ENCODE measurements at regions not wholly inside any gene's neighbourhood (a gene's known extent, or its start where the extent isn't known, plus 50 kb on each side); places are given as distances from the start of the nearest gene placed in this dataset.

DNA sequence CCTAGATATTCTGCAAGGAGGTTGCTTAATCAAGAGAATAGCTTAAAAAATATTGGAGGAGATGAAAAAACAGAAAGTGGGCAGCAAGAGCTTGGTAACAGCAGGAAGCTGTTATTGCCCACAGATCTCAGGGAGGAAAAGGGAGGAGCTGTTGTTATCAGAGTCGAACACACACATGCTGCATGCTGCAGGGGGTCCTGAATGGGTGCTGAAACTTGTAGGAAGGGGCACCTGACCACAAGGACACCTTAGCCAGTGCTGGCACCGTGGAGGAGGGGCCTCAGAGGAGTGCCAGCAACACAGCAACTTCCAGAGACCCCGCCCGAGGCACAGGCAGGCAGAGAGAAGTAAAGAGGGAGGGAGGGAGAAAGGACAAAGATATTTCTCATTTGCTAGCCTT is 332.9 kb downstream of the SOCS6 start:
- TF ChIP-seq, protein P1, sequence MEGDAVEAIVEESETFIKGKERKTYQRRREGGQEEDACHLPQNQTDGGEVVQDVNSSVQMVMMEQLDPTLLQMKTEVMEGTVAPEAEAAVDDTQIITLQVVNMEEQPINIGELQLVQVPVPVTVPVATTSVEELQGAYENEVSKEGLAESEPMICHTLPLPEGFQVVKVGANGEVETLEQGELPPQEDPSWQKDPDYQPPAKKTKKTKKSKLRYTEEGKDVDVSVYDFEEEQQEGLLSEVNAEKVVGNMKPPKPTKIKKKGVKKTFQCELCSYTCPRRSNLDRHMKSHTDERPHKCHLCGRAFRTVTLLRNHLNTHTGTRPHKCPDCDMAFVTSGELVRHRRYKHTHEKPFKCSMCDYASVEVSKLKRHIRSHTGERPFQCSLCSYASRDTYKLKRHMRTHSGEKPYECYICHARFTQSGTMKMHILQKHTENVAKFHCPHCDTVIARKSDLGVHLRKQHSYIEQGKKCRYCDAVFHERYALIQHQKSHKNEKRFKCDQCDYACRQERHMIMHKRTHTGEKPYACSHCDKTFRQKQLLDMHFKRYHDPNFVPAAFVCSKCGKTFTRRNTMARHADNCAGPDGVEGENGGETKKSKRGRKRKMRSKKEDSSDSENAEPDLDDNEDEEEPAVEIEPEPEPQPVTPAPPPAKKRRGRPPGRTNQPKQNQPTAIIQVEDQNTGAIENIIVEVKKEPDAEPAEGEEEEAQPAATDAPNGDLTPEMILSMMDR (IDR thresholded peaks at IDR 0.05), result no peak
- no peak for TF ChIP-seq POLR2AphosphoS5 (IDR thresholded peaks at IDR 0.05; ENCODE audit: low read depth, low read length)
- TF ChIP-seq, protein P2, sequence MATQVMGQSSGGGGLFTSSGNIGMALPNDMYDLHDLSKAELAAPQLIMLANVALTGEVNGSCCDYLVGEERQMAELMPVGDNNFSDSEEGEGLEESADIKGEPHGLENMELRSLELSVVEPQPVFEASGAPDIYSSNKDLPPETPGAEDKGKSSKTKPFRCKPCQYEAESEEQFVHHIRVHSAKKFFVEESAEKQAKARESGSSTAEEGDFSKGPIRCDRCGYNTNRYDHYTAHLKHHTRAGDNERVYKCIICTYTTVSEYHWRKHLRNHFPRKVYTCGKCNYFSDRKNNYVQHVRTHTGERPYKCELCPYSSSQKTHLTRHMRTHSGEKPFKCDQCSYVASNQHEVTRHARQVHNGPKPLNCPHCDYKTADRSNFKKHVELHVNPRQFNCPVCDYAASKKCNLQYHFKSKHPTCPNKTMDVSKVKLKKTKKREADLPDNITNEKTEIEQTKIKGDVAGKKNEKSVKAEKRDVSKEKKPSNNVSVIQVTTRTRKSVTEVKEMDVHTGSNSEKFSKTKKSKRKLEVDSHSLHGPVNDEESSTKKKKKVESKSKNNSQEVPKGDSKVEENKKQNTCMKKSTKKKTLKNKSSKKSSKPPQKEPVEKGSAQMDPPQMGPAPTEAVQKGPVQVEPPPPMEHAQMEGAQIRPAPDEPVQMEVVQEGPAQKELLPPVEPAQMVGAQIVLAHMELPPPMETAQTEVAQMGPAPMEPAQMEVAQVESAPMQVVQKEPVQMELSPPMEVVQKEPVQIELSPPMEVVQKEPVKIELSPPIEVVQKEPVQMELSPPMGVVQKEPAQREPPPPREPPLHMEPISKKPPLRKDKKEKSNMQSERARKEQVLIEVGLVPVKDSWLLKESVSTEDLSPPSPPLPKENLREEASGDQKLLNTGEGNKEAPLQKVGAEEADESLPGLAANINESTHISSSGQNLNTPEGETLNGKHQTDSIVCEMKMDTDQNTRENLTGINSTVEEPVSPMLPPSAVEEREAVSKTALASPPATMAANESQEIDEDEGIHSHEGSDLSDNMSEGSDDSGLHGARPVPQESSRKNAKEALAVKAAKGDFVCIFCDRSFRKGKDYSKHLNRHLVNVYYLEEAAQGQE (IDR thresholded peaks at IDR 0.05; ENCODE audit: insufficient read depth in 1 of 2, low read depth in 2 of 2, low read length in 1 of 2), result no peak
